Ectodermal cell (in vitro differentiated cells): ENCODE measurements at regions not wholly inside any gene's neighbourhood (a gene's known extent, or its start where the extent isn't known, plus 50 kb on each side); places are given as distances from the start of the nearest gene placed in this dataset.

ENCODE experiments used
- H3K27ac ChIP-seq: 2 replicates; pipeline ENCODE4 v1.7.0; 2013; ENCODE audit warnings: mild to moderate bottlenecking, low read depth, low read length; ENCODE audit not compliant: insufficient read depth, poor library complexity, severe bottlenecking
- H3K27me3 ChIP-seq: 2 replicates; pipeline ENCODE4 v1.7.0; 2013; ENCODE audit warnings: mild to moderate bottlenecking, low read length; ENCODE audit not compliant: insufficient read depth, control insufficient read depth, poor library complexity, severe bottlenecking
- H3K36me3 ChIP-seq: one replicate; pipeline ENCODE4 v1.7.0; 2013; ENCODE audit warnings: low read length; ENCODE audit not compliant: control insufficient read depth, insufficient read depth
- H3K4me1 ChIP-seq: one replicate; pipeline ENCODE4 v1.7.0; 2013; ENCODE audit warnings: low read length; ENCODE audit not compliant: control insufficient read depth, insufficient read depth
- H3K4me3 ChIP-seq: 2 replicates; pipeline ENCODE4 v1.7.0; 2013; ENCODE audit warnings: low read depth, low read length, control low read depth; ENCODE audit not compliant: insufficient read depth
- H3K9me3 ChIP-seq: 2 replicates; pipeline ENCODE4 v1.7.0; 2013; ENCODE audit warnings: mild to moderate bottlenecking, low read length, moderate library complexity; ENCODE audit not compliant: control insufficient read depth
- WGBS, 2 experiments: methylation state at CpG; one replicate each; pipeline ENCODE4 v1.1.7; 2013; ENCODE audit warnings: missing lambda C conversion rate in 2 of 2; 5-methylcytosine and 5-hydroxymethylcytosine counted together

GRCh38 chr1:68294367-68295066 is 62.2 kb upstream of the WLS start:
- WGBS, 2 experiments, result 8 to 9% methylated on average over 16 of the region's 16 CpGs
- Histone ChIP-seq H3K4me3 (peak overlapping the region; percentile 17), H3K27ac (peak overlapping the region; percentile 98), H3K4me1 (peaks cover 61% of the 10 kb centered on the region), H3K36me3 (no peaks in the 10 kb centered on the region), H3K9me3 (no peaks in the 10 kb centered on the region), H3K27me3 (no peaks in the 10 kb centered on the region)

- Histone ChIP-seq H3K4me1 (peaks cover 61% of the 10 kb centered on the region), H3K9me3 (no peaks in the 10 kb centered on the region), H3K27ac (peak overlapping the region; percentile 98), H3K4me3 (peak overlapping the region; percentile 24), H3K36me3 (no peaks in the 10 kb centered on the region), H3K27me3 (no peaks in the 10 kb centered on the region)
- 0 to 1% methylated on average over 19 of the region's 19 CpGs for WGBS, 2 experiments
These were observed 61.5 kb upstream of the WLS start for GRCh38 chr1:68293609-68294366.

GRCh38 chr1:68293122-68293521 is 60.8 kb upstream of the WLS start:
- WGBS, 2 experiments, result 20 to 25% methylated on average over 5 of the region's 5 CpGs

GRCh38 chr1:68291688-68292384 is 59.5 kb upstream of the WLS start:
- Histone ChIP-seq H3K27me3 (no peaks in the 10 kb centered on the region), H3K4me1 (peaks cover 44% of the 10 kb centered on the region), H3K27ac (no peak overlapping the region), H3K4me3 (no peak overlapping the region), H3K36me3 (no peaks in the 10 kb centered on the region), H3K9me3 (no peaks in the 10 kb centered on the region)
- WGBS, 2 experiments, result 12 to 19% methylated on average over 2 of the region's 2 CpGs

More at GRCh38 chr1:68293122-68293521, 60.8 kb upstream of the WLS start:
- Histone ChIP-seq H3K9me3 (no peaks in the 10 kb centered on the region), H3K27ac (peak overlapping the region; percentile 98), H3K4me3 (no peak overlapping the region), H3K4me1 (peaks cover 56% of the 10 kb centered on the region), H3K36me3 (no peaks in the 10 kb centered on the region), H3K27me3 (no peaks in the 10 kb centered on the region)

- H3K4me3 ChIP-seq, result no peak overlapping the region
- H3K27ac ChIP-seq, result no peak overlapping the region
- H3K27me3 ChIP-seq, result no peaks in the 10 kb centered on the region
- peaks cover 12% of the 10 kb centered on the region for H3K4me1 ChIP-seq
- 51 to 62% methylated on average over 3 of the region's 5 CpGs for WGBS, 2 experiments
- no peaks in the 10 kb centered on the region for H3K9me3 ChIP-seq
- H3K36me3 ChIP-seq, result no peaks in the 10 kb centered on the region
These were observed 54.9 kb upstream of the WLS start for GRCh38 chr1:68287241-68287640.

GRCh38 chr1:68285046-68285445 is 52.7 kb upstream of the WLS start:
- WGBS, 2 experiments, result 92 to 96% methylated on average over 4 of the region's 4 CpGs

GRCh38 chr1:68281946-68282615 is 49.8 kb upstream of the WLS start:
- Histone ChIP-seq H3K27me3 (no peaks in the 10 kb centered on the region), H3K27ac (no peak overlapping the region), H3K36me3 (no peaks in the 10 kb centered on the region), H3K9me3 (no peaks in the 10 kb centered on the region), H3K4me3 (no peak overlapping the region), H3K4me1 (no peaks in the 10 kb centered on the region)
- 81 to 84% methylated on average over 4 of the region's 4 CpGs for WGBS, 2 experiments

More at GRCh38 chr1:68285046-68285445, 52.7 kb upstream of the WLS start:
- Histone ChIP-seq H3K36me3 (no peaks in the 10 kb centered on the region), H3K27ac (no peak overlapping the region), H3K9me3 (no peaks in the 10 kb centered on the region), H3K4me3 (no peak overlapping the region), H3K4me1 (no peaks in the 10 kb centered on the region), H3K27me3 (no peaks in the 10 kb centered on the region)
